ENCODE measurements at regions not wholly inside any gene's neighbourhood (a gene's known extent, or its start where the extent isn't known, plus 50 kb on each side); places are given as distances from the start of the nearest gene placed in this dataset.

GRCh38 chr4:110769578-110769977 is 146.7 kb upstream of the PITX2 start:
- no CpG with 5 or more reads among the region's 2 CpGs for WGBS (ENCODE audit: insufficient coverage)
- Mint-ChIP-seq H3K27ac (no peak overlapping the region), H3K4me3 (no peak overlapping the region), H3K27me3 (no peaks in the 10 kb centered on the region), H3K4me1 (no peaks in the 10 kb centered on the region), H3K9me3 (ENCODE audit: insufficient read depth) (peaks cover 3% of the 10 kb centered on the region)
- no peaks in the 10 kb centered on the region for H3K4me1 ChIP-seq (ENCODE audit: control insufficient read depth in 2 of 2, insufficient read depth in 2 of 2, low read length in 2 of 2)
- H2AFZ ChIP-seq (ENCODE audit: insufficient read depth, low read depth, low read length, poor library complexity, severe bottlenecking): no peak overlapping the region
- TF ChIP-seq CTCF (IDR thresholded peaks at IDR 0.05): no peak
- TF ChIP-seq EZH2 (IDR thresholded peaks at IDR 0.05; ENCODE audit: borderline replicate concordance, insufficient read depth, low read depth, low read length, poor library complexity, severe bottlenecking): no peak
- no peak overlapping the region for H3K4me3 ChIP-seq (ENCODE audit: control extremely low read depth in 1 of 5, extremely low read depth in 1 of 5, insufficient read depth in 1 of 5, low read depth in 2 of 5, low read length in 4 of 5)
- no peak for DNase-seq
- H3K4me2 ChIP-seq (replicated peaks; ENCODE audit: low read depth, low read length, poor library complexity, severe bottlenecking): no peak overlapping the region
- H3K27ac ChIP-seq (ENCODE audit: low read length in 2 of 2): no peak overlapping the region
- H3K36me3 ChIP-seq (replicated peaks in 1 of 2; ENCODE audit: control extremely low read depth in 1 of 2, control insufficient read depth in 1 of 2, extremely low read depth in 1 of 2, insufficient read depth in 2 of 2, low read length in 1 of 2): no peaks in the 10 kb centered on the region
- POLR2A ChIA-PET: no interaction called here
- no peaks in the 10 kb centered on the region for H3K27me3 ChIP-seq (replicated peaks in 1 of 4; ENCODE audit: control extremely low read depth in 1 of 4, control insufficient read depth in 3 of 4, insufficient read depth in 4 of 4, low read length in 3 of 4)
- no peaks in the 10 kb centered on the region for H3K79me2 ChIP-seq (ENCODE audit: control insufficient read depth, insufficient read depth, low read length)
- no peaks in the 10 kb centered on the region for H4K20me1 ChIP-seq (ENCODE audit: control insufficient read depth, insufficient read depth, low read length, poor library complexity, severe bottlenecking)
- H3K9ac ChIP-seq (ENCODE audit: low read length): no peak overlapping the region
- no peak for ATAC-seq (ENCODE audit: low read depth)
- CTCF ChIA-PET: no interaction called here
- H3K9me3 ChIP-seq (ENCODE audit: control extremely low read depth in 1 of 3, control insufficient read depth in 2 of 3, insufficient read depth in 1 of 3, low read length in 2 of 3): no peaks in the 10 kb centered on the region
- intact Hi-C loops (cut with micrococcal nuclease): no loop called here

GRCh38 chr4:110770353-110770752 is 147.5 kb upstream of the PITX2 start:
- no peaks in the 10 kb centered on the region for H3K4me1 Mint-ChIP-seq
- TF ChIP-seq EZH2 (IDR thresholded peaks at IDR 0.05; ENCODE audit: borderline replicate concordance, insufficient read depth, low read depth, low read length, poor library complexity, severe bottlenecking) (no peak), CTCF (IDR thresholded peaks at IDR 0.05) (no peak)
- H3K4me3 Mint-ChIP-seq: no peak overlapping the region
- H4K20me1 ChIP-seq (ENCODE audit: control insufficient read depth, insufficient read depth, low read length, poor library complexity, severe bottlenecking): no peaks in the 10 kb centered on the region
- no peaks in the 10 kb centered on the region for H3K9me3 ChIP-seq (ENCODE audit: control extremely low read depth in 1 of 3, control insufficient read depth in 2 of 3, insufficient read depth in 1 of 3, low read length in 2 of 3)
- H3K4me3 ChIP-seq (ENCODE audit: control extremely low read depth in 1 of 5, extremely low read depth in 1 of 5, insufficient read depth in 1 of 5, low read depth in 2 of 5, low read length in 4 of 5): no peak overlapping the region
- peaks cover 3% of the 10 kb centered on the region for H3K9me3 Mint-ChIP-seq (ENCODE audit: insufficient read depth)
- no peak overlapping the region for H3K27ac ChIP-seq (ENCODE audit: low read length in 2 of 2)
- H3K4me2 ChIP-seq (replicated peaks; ENCODE audit: low read depth, low read length, poor library complexity, severe bottlenecking): no peak overlapping the region
- no peaks in the 10 kb centered on the region for H3K79me2 ChIP-seq (ENCODE audit: control insufficient read depth, insufficient read depth, low read length)
- H3K27me3 Mint-ChIP-seq: no peaks in the 10 kb centered on the region
- H3K4me1 ChIP-seq (ENCODE audit: control insufficient read depth in 2 of 2, insufficient read depth in 2 of 2, low read length in 2 of 2): no peaks in the 10 kb centered on the region
- no peaks in the 10 kb centered on the region for H3K27me3 ChIP-seq (replicated peaks in 1 of 4; ENCODE audit: control extremely low read depth in 1 of 4, control insufficient read depth in 3 of 4, insufficient read depth in 4 of 4, low read length in 3 of 4)
- no CpG with 5 or more reads among the region's 3 CpGs for WGBS (ENCODE audit: insufficient coverage)
- no peak overlapping the region for H3K9ac ChIP-seq (ENCODE audit: low read length)
- H3K36me3 ChIP-seq (replicated peaks in 1 of 2; ENCODE audit: control extremely low read depth in 1 of 2, control insufficient read depth in 1 of 2, extremely low read depth in 1 of 2, insufficient read depth in 2 of 2, low read length in 1 of 2): no peaks in the 10 kb centered on the region
- POLR2A ChIA-PET: no interaction called here
- H3K27ac Mint-ChIP-seq: no peak overlapping the region
- DNase-seq (no peak), ATAC-seq (ENCODE audit: low read depth) (no peak)
- H2AFZ ChIP-seq (ENCODE audit: insufficient read depth, low read depth, low read length, poor library complexity, severe bottlenecking): no peak overlapping the region
- CTCF ChIA-PET: no interaction called here
- intact Hi-C loops (cut with micrococcal nuclease): no loop called here

All from B cell (primary cell).